Heart left ventricle (tissue), 13 donors: ENCODE measurements at regions not wholly inside any gene's neighbourhood (a gene's known extent, or its start where the extent isn't known, plus 50 kb on each side); places are given as distances from the start of the nearest gene placed in this dataset.

Source experiments
- CTCF ChIP-seq, 12 donors: fragments of 200-600 bp; sonication (generic) in 4 of 12; IDR thresholded peaks; one replicate each; pipeline versions ENCODE4 v1.5.0 to v1.8.0; 2018 to 2022; ENCODE audit warnings: antibody characterized with exemption in 12 of 12, mild to moderate bottlenecking in 5 of 12
- POLR2A ChIP-seq, 2 donors: fragments of 450-650 bp; IDR thresholded peaks; one replicate each; pipeline ENCODE4 v1.6.1; 2017; ENCODE audit warnings: antibody characterized with exemption in 2 of 2, mild to moderate bottlenecking in 2 of 2, moderate library complexity in 2 of 2
- donor health status: ischemic (EF 13 %, LVEDD 7.1; RV severe dilation, severe dysfunction).
- donor health status: DM: no; HTN: yes; CAD: no.
- donor health status: DM: no; HTN: no; CAD: no.
- donor health status: ischemic (EF 25% LVEDD 6.9; RV normal size, moderate dysfunction).
- donor health status: ischemic (EF 25% LVEDD 5.7; RV mildly dilated, moderate dysfunction).
- donor health status: ischemic (EF 35%, LVEDD 5.7; RV mildly dilated, moderate dysfunction).
- donor health status: nonischemic (EF 11% LVEDD 7.7; RV severe dilation, severe dysfunction).
- donor health status: DM: yes; HTN: yes; CAD: no.
- donor health status: PGD.
- donor health status: ischemic (EF 29% LVEDD 5.4; RV normal size, mild dysfunction).
- donor health status: nonischemic (EF 23%, LVEDD 6.1; RV moderate dilation, normal function).

- TF ChIP-seq CTCF (IDR thresholded peaks at IDR 0.05) (no peak), POLR2A (IDR thresholded peaks at IDR 0.05) (no peak)
These were observed 260.8 kb upstream of the AMIGO2 start for GRCh38 chr12:47340411-47341015.
